Stimulated activated CD8-positive, alpha-beta memory T cell treated with anti-CD3 and anti-CD28 coated beads, Interleukin-15, amount 100 ng/mL, for 1 hour (primary cell): ENCODE measurements at regions not wholly inside any gene's neighbourhood (a gene's known extent, or its start where the extent isn't known, plus 50 kb on each side); places are given as distances from the start of the nearest gene placed in this dataset.
"Not testable (repeated sequence)": the region's sequence is repeated elsewhere in the genome, so short reads cannot be mapped to it uniquely, and the experiment has no call there.

ENCODE experiments used
- DNase-seq: peaks from one replicate; pipeline ENCODE4 v3.0.0-alpha.2; 2020; ENCODE audit warnings: low read depth

- DNase-seq = no peak
These were observed 206.4 kb downstream of the RHOU start for GRCh38 chr1:228941666-228942065.

- no peak for DNase-seq
These were observed 208.2 kb downstream of the RHOU start for GRCh38 chr1:228943436-228943835.

GRCh38 chr1:228944296-228944695, 209.0 kb downstream of the RHOU start:
- no peak for DNase-seq

GRCh38 chr1:228944935-228945371, 209.7 kb downstream of the RHOU start:
- no peak for DNase-seq

- DNase-seq = no peak
These were observed 210.6 kb downstream of the RHOU start for GRCh38 chr1:228945885-228946284.

GRCh38 chr1:228949617-228950016, 214.3 kb downstream of the RHOU start:
- DNase-seq = not testable (repeated sequence)

- no peak for DNase-seq
These were observed 217.9 kb downstream of the RHOU start for GRCh38 chr1:228953207-228953606.

- not testable (repeated sequence) for DNase-seq
These were observed 218.5 kb downstream of the RHOU start for GRCh38 chr1:228953808-228954207.

- DNase-seq = no peak
These were observed 220.4 kb downstream of the RHOU start for GRCh38 chr1:228955691-228956090.

GRCh38 chr1:228956864-228957263, 221.6 kb downstream of the RHOU start:
- DNase-seq = no peak

- no peak for DNase-seq
These were observed 222.3 kb downstream of the RHOU start for GRCh38 chr1:228957535-228957934.

GRCh38 chr1:228958121-228958520, 222.8 kb downstream of the RHOU start:
- no peak for DNase-seq

GRCh38 chr1:228958741-228959140, 223.5 kb downstream of the RHOU start:
- no peak for DNase-seq

- no peak for DNase-seq
These were observed 225.4 kb downstream of the RHOU start for GRCh38 chr1:228960705-228961104.

- DNase-seq = no peak
These were observed 226.2 kb downstream of the RHOU start for GRCh38 chr1:228961511-228961910.

- DNase-seq = no peak
These were observed 228.5 kb downstream of the RHOU start for GRCh38 chr1:228963795-228964177.

GRCh38 chr1:228964178-228965089, 229.2 kb downstream of the RHOU start:
- DNase-seq = no peak

GRCh38 chr1:228968891-228969606, 233.8 kb downstream of the RHOU start:
- DNase-seq = no peak

- no peak for DNase-seq
These were observed 234.9 kb downstream of the RHOU start for GRCh38 chr1:228969953-228970800.

- DNase-seq = no peak
These were observed 237.3 kb downstream of the RHOU start for GRCh38 chr1:228972576-228972975.

- no peak for DNase-seq
These were observed 239.0 kb downstream of the RHOU start for GRCh38 chr1:228974273-228974672.

- no peak for DNase-seq
These were observed 240.1 kb downstream of the RHOU start for GRCh38 chr1:228975238-228975907.
